A549 (cell line): ENCODE measurements at regions not wholly inside any gene's neighbourhood (a gene's known extent, or its start where the extent isn't known, plus 50 kb on each side); places are given as distances from the start of the nearest gene placed in this dataset.

Experiments
- ATAC-seq, 2 experiments: fragments of 200-7000 bp in 1 of 2; fragments of >200 bp in 1 of 2; cut with Nextera tagmentation in 1 of 2; cut with Tn5 transposase in 1 of 2; 3 replicates each; pipeline versions ENCODE4 v1.8.0 to v1.9.1; 2018 to 2020; ENCODE audit warnings: mild to moderate bottlenecking in 1 of 2, moderate library complexity in 1 of 2
- CTCF ChIA-PET: fragments of 300-600 bp; sonication (Branson Sonifier 250); formaldehyde crosslinking; extraction: SDS; loops from one replicate; lab custom pipeline; 2021; ENCODE audit warnings: antibody characterized with exemption, inconsistent platforms; lab: Yijun Ruan, JAX
- POLR2A ChIA-PET: fragments of 350-600 bp; formaldehyde crosslinking; extraction: SDS; loops from one replicate; lab custom pipeline; 2021; ENCODE audit warnings: antibody characterized with exemption, inconsistent platforms; lab: Yijun Ruan, JAX
- DNase-seq, 2 experiments: peaks; one replicate each; pipeline versions ENCODE4 v3.0.0 to v3.0.0-alpha.2; 2011 to 2016; ENCODE audit warnings: low read depth in 1 of 2, low spot score in 1 of 2
- FAIRE-seq: peaks from 2 replicates; lab custom pipeline; 2011; peaks lifted over from hg19 to GRCh38; lab: Jason Lieb, UNC
- H3K27ac ChIP-seq, 2 experiments: fragments of >200 bp; sonication (Bioruptor Twin); formaldehyde crosslinking; 3 replicates each; pipeline ENCODE4 v1.5.1; 2016 to 2017
- H3K4me1 ChIP-seq: fragments of >200 bp; sonication (Bioruptor Twin); formaldehyde crosslinking; 3 replicates; pipeline ENCODE4 v1.6.1; 2016
- H3K4me2 ChIP-seq: fragments of >200 bp; sonication (Bioruptor Twin); formaldehyde crosslinking; 3 replicates; pipeline ENCODE4 v1.6.1; 2016
- H3K4me3 ChIP-seq: fragments of >200 bp; sonication (Bioruptor Twin); formaldehyde crosslinking; 3 replicates; pipeline ENCODE4 v1.5.1; 2016
- H3K9me3 ChIP-seq: fragments of >200 bp; sonication (Bioruptor Twin); formaldehyde crosslinking; 3 replicates; pipeline ENCODE4 v1.6.1; 2016
- BHLHE40 ChIP-seq: IDR thresholded peaks from 2 replicates; pipeline ENCODE4 v1.6.1; 2012; ENCODE audit warnings: low read depth, low read length, inconsistent platforms
- CBX2 ChIP-seq: fragments of 200-600 bp; sonication (generic); IDR thresholded peaks from 2 replicates; pipeline ENCODE4 v1.6.1; 2016; ENCODE audit warnings: low read depth, mild to moderate bottlenecking, borderline replicate concordance
- CBX8 ChIP-seq: fragments of 200-600 bp; sonication (generic); IDR thresholded peaks from 2 replicates; pipeline ENCODE4 v1.6.1; 2016
- CEBPB ChIP-seq, 2 experiments: fragments of >200 bp in 1 of 2; sonication (Bioruptor Twin) in 1 of 2; formaldehyde crosslinking in 1 of 2; IDR thresholded peaks; 2 replicates each; pipeline ENCODE4 v1.6.1; 2012 to 2016
- ESRRA ChIP-seq: fragments of 150-350 bp; IDR thresholded peaks from 2 replicates; pipeline ENCODE4 v1.6.1; 2014; ENCODE audit warnings: mild to moderate bottlenecking, low read length, borderline replicate concordance
- FOSB ChIP-seq: fragments of 250-450 bp; sonication (Bioruptor Pico); IDR thresholded peaks from 2 replicates; pipeline ENCODE4 v1.5.0; 2020; ENCODE audit warnings: mild to moderate bottlenecking, moderate library complexity
- FOXS1 ChIP-seq: fragments of 250-450 bp; sonication (Bioruptor Pico); IDR thresholded peaks from 2 replicates; pipeline ENCODE4 v1.5.0; 2020; ENCODE audit warnings: mild to moderate bottlenecking, moderate library complexity
- GATA3 ChIP-seq: IDR thresholded peaks from 2 replicates; pipeline ENCODE4 v1.6.1; 2012; ENCODE audit warnings: borderline replicate concordance
- HEYL ChIP-seq: fragments of 250-450 bp; sonication (Bioruptor Pico); IDR thresholded peaks from 2 replicates; pipeline ENCODE4 v1.8.0; 2021; ENCODE audit warnings: mild to moderate bottlenecking, moderate library complexity
- HOXB5 ChIP-seq: fragments of 250-450 bp; sonication (Bioruptor Pico); IDR thresholded peaks from 2 replicates; pipeline ENCODE4 v1.5.0; 2020; ENCODE audit warnings: mild to moderate bottlenecking, moderate library complexity
- JUN ChIP-seq, 2 experiments: fragments of >200 bp; sonication (Bioruptor Twin); formaldehyde crosslinking; IDR thresholded peaks; 2 replicates in 1 of 2; 3 replicates in 1 of 2; pipeline ENCODE4 v1.6.1; 2016 to 2017
- MAFK ChIP-seq: fragments of 450-650 bp; IDR thresholded peaks from 2 replicates; pipeline ENCODE4 v1.6.1; 2014; ENCODE audit not compliant: partially characterized antibody
- MAX ChIP-seq: IDR thresholded peaks from 2 replicates; pipeline ENCODE4 v1.6.1; 2012
- MYC ChIP-seq: IDR thresholded peaks from 2 replicates; pipeline ENCODE4 v1.6.1; 2012; ENCODE audit warnings: mild to moderate bottlenecking, inconsistent platforms, low read length, improper control_type of control experiment, borderline replicate concordance
- NFE2L2 ChIP-seq: fragments of 150-350 bp; conservative IDR thresholded peaks from 2 replicates; pipeline ENCODE4 v1.6.1; 2014; ENCODE audit warnings: low read length
- NPAS2 ChIP-seq: fragments of 250-450 bp; sonication (Bioruptor Pico); IDR thresholded peaks from 2 replicates; pipeline ENCODE4 v1.8.0; 2022; ENCODE audit warnings: mild to moderate bottlenecking, moderate library complexity, borderline replicate concordance
- POLR2A ChIP-seq: IDR thresholded peaks from 2 replicates; pipeline ENCODE4 v1.6.1; 2012; ENCODE audit warnings: mild to moderate bottlenecking, low read length
- SREBF2 ChIP-seq: fragments of 450-650 bp; IDR thresholded peaks from 2 replicates; pipeline ENCODE4 v1.6.1; 2014; ENCODE audit warnings: mild to moderate bottlenecking, moderate library complexity
- TFCP2L1 ChIP-seq: fragments of 250-450 bp; sonication (Bioruptor Pico); IDR thresholded peaks from 2 replicates; pipeline ENCODE4 v1.5.0; 2021; ENCODE audit warnings: mild to moderate bottlenecking
- ZC3H11A ChIP-seq: fragments of 450-650 bp; IDR thresholded peaks from 2 replicates; pipeline ENCODE4 v1.6.1; 2014; ENCODE audit warnings: antibody characterized with exemption, mild to moderate bottlenecking
- WGBS: methylation state at CpG from one replicate; pipeline ENCODE4 v1.1.6; 2017; ENCODE audit errors: missing lambda C conversion rate; 5-methylcytosine and 5-hydroxymethylcytosine counted together
- TF ChIP-seq, protein P1 (sequence below): fragments of 250-450 bp; sonication (Bioruptor Pico); IDR thresholded peaks from 2 replicates; pipeline ENCODE4 v1.5.0; 2020; ENCODE audit warnings: low read depth, mild to moderate bottlenecking, moderate library complexity
- TF ChIP-seq, protein P2 (sequence below): IDR thresholded peaks from 2 replicates; pipeline ENCODE4 v1.6.1; 2012
- TF ChIP-seq, protein P3 (sequence below): fragments of >200 bp; sonication (Bioruptor Twin); formaldehyde crosslinking; IDR thresholded peaks from 3 replicates; pipeline ENCODE4 v1.6.1; 2016
- TF ChIP-seq, protein P4 (sequence below): fragments of 200-600 bp; sonication (generic); IDR thresholded peaks from 2 replicates; pipeline ENCODE4 v1.6.1; 2016; ENCODE audit warnings: antibody characterized with exemption, mild to moderate bottlenecking, moderate library complexity

DNA sequence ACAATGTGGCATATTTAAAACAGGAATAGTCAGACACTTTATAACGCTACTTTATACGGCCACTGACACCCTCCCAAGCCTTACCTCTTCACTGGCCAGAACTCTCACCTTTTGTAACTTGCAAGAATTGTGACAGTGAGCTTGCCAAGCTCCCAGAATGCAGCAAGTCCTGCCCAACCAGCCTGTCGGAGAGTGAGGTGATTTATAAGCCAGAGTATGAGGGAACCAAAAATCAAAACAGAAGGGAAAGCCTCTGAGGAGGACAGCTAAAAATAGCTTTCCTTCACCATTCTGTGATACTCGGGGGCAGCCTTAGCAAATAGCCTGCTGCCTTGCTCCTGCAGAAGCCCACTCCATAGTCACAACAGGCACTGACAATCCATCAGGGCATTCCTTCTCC is 229.7 kb downstream of the FAM76B start:
- POLR2A ChIA-PET, result no interaction called here
- TF ChIP-seq HEYL (CRISPR knock-in tag) (no peak), TFCP2L1 (CRISPR knock-in tag) (no peak), MAFK (no peak), POLR2A (no peak)
- Histone ChIP-seq H3K4me2 (no peak overlapping the region), H3K27ac (no peak overlapping the region), H3K4me3 (no peak overlapping the region), H3K9me3 (no peaks in the 10 kb centered on the region), H3K4me1 (no peaks in the 10 kb centered on the region)
- CTCF ChIA-PET, result no interaction called here
- 19% methylated on average over 4 of the region's 4 CpGs for WGBS
- DNase-seq (no peak), FAIRE-seq (no peak), ATAC-seq (no peak)

- CTCF ChIA-PET, result no interaction called here
- no peak overlapping the region for H3K27ac ChIP-seq
- POLR2A ChIA-PET, result no interaction called here
These were observed 232.2 kb downstream of the FAM76B start for GRCh38 chr11:95557376-95557775.

DNA sequence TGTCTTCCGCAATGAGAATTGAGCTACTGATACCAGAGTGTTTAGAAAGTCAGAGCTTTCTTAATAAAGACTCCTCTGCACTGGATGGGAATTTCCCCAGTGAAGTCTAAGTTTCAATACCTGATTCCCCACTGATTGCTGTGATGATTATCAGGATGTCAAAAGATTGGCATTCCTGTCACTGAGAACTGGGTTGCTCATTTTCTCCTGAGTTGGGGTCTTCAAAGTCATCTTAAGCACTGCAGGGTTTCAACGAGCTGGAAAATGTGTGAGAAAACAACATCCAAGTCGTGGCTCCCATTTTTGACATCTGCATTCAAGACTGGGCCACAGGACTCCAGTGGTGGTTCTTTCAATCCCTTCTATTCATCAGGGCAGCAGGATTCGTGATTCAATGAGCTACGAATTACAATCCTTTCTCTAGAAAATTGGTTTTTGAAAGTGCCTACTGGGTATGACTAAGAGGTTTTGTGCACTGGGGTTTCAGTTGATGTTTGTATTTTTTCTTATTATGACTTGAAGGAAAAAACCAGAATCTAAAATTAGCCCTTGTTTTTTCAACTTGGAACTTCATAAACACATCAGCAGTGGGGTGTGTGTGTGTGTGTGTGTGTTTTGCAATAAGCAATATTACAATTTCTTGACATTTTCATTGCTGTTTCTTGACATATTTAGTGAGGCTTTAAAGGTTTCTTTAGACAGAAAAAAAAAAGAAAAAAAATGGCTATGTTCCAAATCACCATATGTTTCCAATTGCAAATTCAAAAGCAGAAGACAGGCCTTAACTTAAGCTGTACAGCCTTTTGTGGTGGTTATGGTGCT is 233.0 kb downstream of the FAM76B start:
- no peak for DNase-seq
- H3K4me1 ChIP-seq, result no peaks in the 10 kb centered on the region
- CTCF ChIA-PET, result no interaction called here
- TF ChIP-seq FOSB (CRISPR knock-in tag) (no peak), POLR2A (no peak), MAX (no peak)
- TF ChIP-seq, protein P1, sequence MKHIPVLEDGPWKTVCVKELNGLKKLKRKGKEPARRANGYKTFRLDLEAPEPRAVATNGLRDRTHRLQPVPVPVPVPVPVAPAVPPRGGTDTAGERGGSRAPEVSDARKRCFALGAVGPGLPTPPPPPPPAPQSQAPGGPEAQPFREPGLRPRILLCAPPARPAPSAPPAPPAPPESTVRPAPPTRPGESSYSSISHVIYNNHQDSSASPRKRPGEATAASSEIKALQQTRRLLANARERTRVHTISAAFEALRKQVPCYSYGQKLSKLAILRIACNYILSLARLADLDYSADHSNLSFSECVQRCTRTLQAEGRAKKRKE, result no peak
- TF ChIP-seq, all 56 proteins: peak for 0
- 42% methylated on average over 5 of the region's 5 CpGs for WGBS
- no peak overlapping the region for H3K27ac ChIP-seq
- FAIRE-seq (no peak), ATAC-seq (no peak)
- H3K9me3 ChIP-seq, result no peaks in the 10 kb centered on the region
- H3K4me3 ChIP-seq, result no peak overlapping the region
- H3K4me2 ChIP-seq, result no peak overlapping the region
- POLR2A ChIA-PET, result no interaction called here

More at GRCh38 chr11:95557376-95557775, 232.2 kb downstream of the FAM76B start:
- TF ChIP-seq, protein P2, sequence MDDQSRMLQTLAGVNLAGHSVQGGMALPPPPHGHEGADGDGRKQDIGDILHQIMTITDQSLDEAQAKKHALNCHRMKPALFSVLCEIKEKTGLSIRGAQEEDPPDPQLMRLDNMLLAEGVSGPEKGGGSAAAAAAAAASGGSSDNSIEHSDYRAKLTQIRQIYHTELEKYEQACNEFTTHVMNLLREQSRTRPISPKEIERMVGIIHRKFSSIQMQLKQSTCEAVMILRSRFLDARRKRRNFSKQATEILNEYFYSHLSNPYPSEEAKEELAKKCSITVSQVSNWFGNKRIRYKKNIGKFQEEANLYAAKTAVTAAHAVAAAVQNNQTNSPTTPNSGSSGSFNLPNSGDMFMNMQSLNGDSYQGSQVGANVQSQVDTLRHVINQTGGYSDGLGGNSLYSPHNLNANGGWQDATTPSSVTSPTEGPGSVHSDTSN, result no peak
- TF ChIP-seq HOXB5 (CRISPR knock-in tag), result no peak
- TF ChIP-seq CBX2, result no peak
- TF ChIP-seq CBX8, result no peak
- TF ChIP-seq ESRRA, result no peak
- TF ChIP-seq BHLHE40, result no peak
- TF ChIP-seq JUN (IDR thresholded peaks at IDR 0.05), result no peak
- no peak for TF ChIP-seq NFE2L2
- no peak for TF ChIP-seq MYC
- TF ChIP-seq GATA3, result no peak
- no peak for TF ChIP-seq SREBF2
- ATAC-seq (no peak), FAIRE-seq (no peak), DNase-seq (no peak)
- Histone ChIP-seq H3K4me3 (no peak overlapping the region), H3K9me3 (no peaks in the 10 kb centered on the region), H3K4me1 (no peaks in the 10 kb centered on the region), H3K4me2 (no peak overlapping the region)
- WGBS, result 6% methylated on average over 1 of the region's 1 CpG

- POLR2A ChIA-PET, result no interaction called here
- Histone ChIP-seq H3K4me2 (no peak overlapping the region), H3K4me1 (no peaks in the 10 kb centered on the region)
- no peak for FAIRE-seq
- CTCF ChIA-PET, result no interaction called here
- no peak for TF ChIP-seq BHLHE40
- TF ChIP-seq, protein P3, sequence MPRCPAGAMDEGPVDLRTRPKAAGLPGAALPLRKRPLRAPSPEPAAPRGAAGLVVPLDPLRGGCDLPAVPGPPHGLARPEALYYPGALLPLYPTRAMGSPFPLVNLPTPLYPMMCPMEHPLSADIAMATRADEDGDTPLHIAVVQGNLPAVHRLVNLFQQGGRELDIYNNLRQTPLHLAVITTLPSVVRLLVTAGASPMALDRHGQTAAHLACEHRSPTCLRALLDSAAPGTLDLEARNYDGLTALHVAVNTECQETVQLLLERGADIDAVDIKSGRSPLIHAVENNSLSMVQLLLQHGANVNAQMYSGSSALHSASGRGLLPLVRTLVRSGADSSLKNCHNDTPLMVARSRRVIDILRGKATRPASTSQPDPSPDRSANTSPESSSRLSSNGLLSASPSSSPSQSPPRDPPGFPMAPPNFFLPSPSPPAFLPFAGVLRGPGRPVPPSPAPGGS, result no peak
- TF ChIP-seq, protein P4, sequence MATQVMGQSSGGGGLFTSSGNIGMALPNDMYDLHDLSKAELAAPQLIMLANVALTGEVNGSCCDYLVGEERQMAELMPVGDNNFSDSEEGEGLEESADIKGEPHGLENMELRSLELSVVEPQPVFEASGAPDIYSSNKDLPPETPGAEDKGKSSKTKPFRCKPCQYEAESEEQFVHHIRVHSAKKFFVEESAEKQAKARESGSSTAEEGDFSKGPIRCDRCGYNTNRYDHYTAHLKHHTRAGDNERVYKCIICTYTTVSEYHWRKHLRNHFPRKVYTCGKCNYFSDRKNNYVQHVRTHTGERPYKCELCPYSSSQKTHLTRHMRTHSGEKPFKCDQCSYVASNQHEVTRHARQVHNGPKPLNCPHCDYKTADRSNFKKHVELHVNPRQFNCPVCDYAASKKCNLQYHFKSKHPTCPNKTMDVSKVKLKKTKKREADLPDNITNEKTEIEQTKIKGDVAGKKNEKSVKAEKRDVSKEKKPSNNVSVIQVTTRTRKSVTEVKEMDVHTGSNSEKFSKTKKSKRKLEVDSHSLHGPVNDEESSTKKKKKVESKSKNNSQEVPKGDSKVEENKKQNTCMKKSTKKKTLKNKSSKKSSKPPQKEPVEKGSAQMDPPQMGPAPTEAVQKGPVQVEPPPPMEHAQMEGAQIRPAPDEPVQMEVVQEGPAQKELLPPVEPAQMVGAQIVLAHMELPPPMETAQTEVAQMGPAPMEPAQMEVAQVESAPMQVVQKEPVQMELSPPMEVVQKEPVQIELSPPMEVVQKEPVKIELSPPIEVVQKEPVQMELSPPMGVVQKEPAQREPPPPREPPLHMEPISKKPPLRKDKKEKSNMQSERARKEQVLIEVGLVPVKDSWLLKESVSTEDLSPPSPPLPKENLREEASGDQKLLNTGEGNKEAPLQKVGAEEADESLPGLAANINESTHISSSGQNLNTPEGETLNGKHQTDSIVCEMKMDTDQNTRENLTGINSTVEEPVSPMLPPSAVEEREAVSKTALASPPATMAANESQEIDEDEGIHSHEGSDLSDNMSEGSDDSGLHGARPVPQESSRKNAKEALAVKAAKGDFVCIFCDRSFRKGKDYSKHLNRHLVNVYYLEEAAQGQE, result no peak
- TF ChIP-seq ZC3H11A, result no peak
- TF ChIP-seq CEBPB (IDR thresholded peaks at IDR 0.05), result no peak
- no peak for TF ChIP-seq FOXS1
- TF ChIP-seq MAX, result no peak
- TF ChIP-seq NPAS2 (CRISPR knock-in tag), result no peak
- TF ChIP-seq, protein P2, result no peak
- no peak for TF ChIP-seq SREBF2
- TF ChIP-seq, all 56 proteins: peak for 0
- no peak overlapping the region for H3K4me3 ChIP-seq
- H3K9me3 ChIP-seq, result no peaks in the 10 kb centered on the region
- no peak overlapping the region for H3K27ac ChIP-seq
- no peak for DNase-seq
- ATAC-seq, result no peak
These were observed 233.6 kb downstream of the FAM76B start for GRCh38 chr11:95556011-95556341.
